Duodenal mucosa (tissue), 2 donors: ENCODE measurements at regions not wholly inside any gene's neighbourhood (a gene's known extent, or its start where the extent isn't known, plus 50 kb on each side); places are given as distances from the start of the nearest gene placed in this dataset.
"Not testable (repeated sequence)": the region's sequence is repeated elsewhere in the genome, so short reads cannot be mapped to it uniquely, and the experiment has no call there.

Experiments
- H3K27ac ChIP-seq: one replicate; pipeline ENCODE4 v1.7.0; 2013; ENCODE audit warnings: low read depth, low read length
- H3K27me3 ChIP-seq, 2 donors: one replicate each; pipeline ENCODE4 v1.7.0; 2013; ENCODE audit warnings: low read length in 2 of 2, control low read depth in 1 of 2; ENCODE audit not compliant: insufficient read depth in 2 of 2, control insufficient read depth in 1 of 2
- H3K36me3 ChIP-seq, 2 donors: one replicate each; pipeline ENCODE4 v1.7.0; 2013; ENCODE audit warnings: low read length in 2 of 2, control low read depth in 1 of 2; ENCODE audit not compliant: insufficient read depth in 2 of 2, control insufficient read depth in 1 of 2
- H3K4me1 ChIP-seq, 2 donors: one replicate each; pipeline ENCODE4 v1.7.0; 2013; ENCODE audit warnings: low read length in 2 of 2, control low read depth in 1 of 2; ENCODE audit not compliant: insufficient read depth in 2 of 2, control insufficient read depth in 1 of 2
- H3K4me3 ChIP-seq, 2 donors: one replicate each; pipeline ENCODE4 v1.7.0; 2013; ENCODE audit warnings: low read length in 2 of 2, low read depth in 1 of 2
- H3K9ac ChIP-seq, 2 donors: one replicate each; pipeline ENCODE4 v1.7.0; 2013; ENCODE audit warnings: low read length in 2 of 2, low read depth in 1 of 2
- H3K9me3 ChIP-seq, 2 donors: one replicate each; pipeline ENCODE4 v1.7.0; 2013; ENCODE audit warnings: low read length in 2 of 2, control low read depth in 1 of 2; ENCODE audit not compliant: control insufficient read depth in 1 of 2

GRCh38 chr7:92904244-92905131 lies 68.1 kb upstream of the CDK6 start:
- H3K27me3 ChIP-seq = no peaks in the 10 kb centered on the region
- no peaks in the 10 kb centered on the region for H3K36me3 ChIP-seq
- H3K27ac ChIP-seq = no peak overlapping the region
- no peaks in the 10 kb centered on the region for H3K4me1 ChIP-seq
- no peaks in the 10 kb centered on the region for H3K9me3 ChIP-seq
- H3K4me3 ChIP-seq = no peak overlapping the region
- no peak overlapping the region for H3K9ac ChIP-seq

GRCh38 chr7:92898798-92899197 lies 62.4 kb upstream of the CDK6 start:
- no peaks in the 10 kb centered on the region for H3K27me3 ChIP-seq
- no peak overlapping the region for H3K4me3 ChIP-seq
- H3K4me1 ChIP-seq = no peaks in the 10 kb centered on the region
- H3K27ac ChIP-seq = no peak overlapping the region
- H3K9ac ChIP-seq = no peak overlapping the region
- H3K36me3 ChIP-seq = no peaks in the 10 kb centered on the region
- H3K9me3 ChIP-seq = peaks cover 0 to 3% of the 10 kb centered on the region in 2 donors

GRCh38 chr7:92894857-92895256 lies 58.5 kb upstream of the CDK6 start:
- H3K9ac ChIP-seq, H3K27ac ChIP-seq, H3K36me3 ChIP-seq, H3K9me3 ChIP-seq, H3K4me1 ChIP-seq, H3K27me3 ChIP-seq, H3K4me3 ChIP-seq: not testable (repeated sequence)

GRCh38 chr7:92889081-92889480 lies 52.7 kb upstream of the CDK6 start:
- Histone ChIP-seq H3K4me3 (no peak overlapping the region), H3K27ac (no peak overlapping the region), H3K9me3 (peaks cover 0 to 4% of the 10 kb centered on the region in 2 donors), H3K9ac (no peak overlapping the region), H3K36me3 (no peaks in the 10 kb centered on the region), H3K27me3 (no peaks in the 10 kb centered on the region), H3K4me1 (no peaks in the 10 kb centered on the region)
